Medulla oblongata (tissue), 1 donor: ENCODE measurements at regions not wholly inside any gene's neighbourhood (a gene's known extent, or its start where the extent isn't known, plus 50 kb on each side); places are given as distances from the start of the nearest gene placed in this dataset.
"Not testable (repeated sequence)": the region's sequence is repeated elsewhere in the genome, so short reads cannot be mapped to it uniquely, and the experiment has no call there.

ENCODE experiments used
- DNase-seq: peaks from one replicate; pipeline ENCODE4 v3.0.0-alpha.2; 2015; ENCODE audit errors: extremely low spot score

GRCh38 chr4:3615386-3616286, 83.4 kb upstream of the LRPAP1 start:
- no peak for DNase-seq

GRCh38 chr4:3614731-3614980, 82.4 kb upstream of the LRPAP1 start:
- no peak for DNase-seq

- DNase-seq, result no peak
Observed at GRCh38 chr4:3613967-3614730, 81.9 kb upstream of the LRPAP1 start.

GRCh38 chr4:3612934-3613333, 80.7 kb upstream of the LRPAP1 start:
- DNase-seq, result no peak

GRCh38 chr4:3612281-3612680, 80.1 kb upstream of the LRPAP1 start:
- no peak for DNase-seq

GRCh38 chr4:3611778-3612177, 79.6 kb upstream of the LRPAP1 start:
- no peak for DNase-seq

GRCh38 chr4:3610851-3611250, 78.6 kb upstream of the LRPAP1 start:
- not testable (repeated sequence) for DNase-seq

- not testable (repeated sequence) for DNase-seq
Observed at GRCh38 chr4:3609905-3610304, 77.7 kb upstream of the LRPAP1 start.

GRCh38 chr4:3607690-3608552, 75.7 kb upstream of the LRPAP1 start:
- no peak for DNase-seq

- not testable (repeated sequence) for DNase-seq
Observed at GRCh38 chr4:3606850-3607249, 74.6 kb upstream of the LRPAP1 start.

GRCh38 chr4:3606271-3606670, 74.0 kb upstream of the LRPAP1 start:
- DNase-seq, result not testable (repeated sequence)

GRCh38 chr4:3605491-3605890, 73.3 kb upstream of the LRPAP1 start:
- DNase-seq, result no peak

GRCh38 chr4:3602886-3603645, 70.8 kb upstream of the LRPAP1 start:
- not testable (repeated sequence) for DNase-seq

GRCh38 chr4:3601992-3602391, 69.8 kb upstream of the LRPAP1 start:
- DNase-seq, result no peak

GRCh38 chr4:3601108-3601690, 69.0 kb upstream of the LRPAP1 start:
- not testable (repeated sequence) for DNase-seq

GRCh38 chr4:3599951-3600350, 67.7 kb upstream of the LRPAP1 start:
- no peak for DNase-seq

- no peak for DNase-seq
Observed at GRCh38 chr4:3598695-3599227, 66.5 kb upstream of the LRPAP1 start.

- DNase-seq, result not testable (repeated sequence)
Observed at GRCh38 chr4:3597896-3598505, 65.8 kb upstream of the LRPAP1 start.

GRCh38 chr4:3596957-3597733, 64.9 kb upstream of the LRPAP1 start:
- not testable (repeated sequence) for DNase-seq
